ENCODE measurements at regions not wholly inside any gene's neighbourhood (a gene's known extent, or its start where the extent isn't known, plus 50 kb on each side); places are given as distances from the start of the nearest gene placed in this dataset.

GRCh38 chr6:115706324-115706723, 354.4 kb downstream of the FRK start:
- Histone ChIP-seq H3K27me3 (replicated peaks; ENCODE audit: insufficient read depth, low read depth, low read length, poor library complexity) (no peaks in the 10 kb centered on the region), H3K9me3 (ENCODE audit: low read depth, low read length, poor library complexity, severe bottlenecking) (peaks cover 6% of the 10 kb centered on the region), H3K36me3 (ENCODE audit: insufficient read depth, low read length, poor library complexity, severe bottlenecking) (no peaks in the 10 kb centered on the region), H3K4me1 (ENCODE audit: insufficient read depth, low read length, poor library complexity, severe bottlenecking) (no peaks in the 10 kb centered on the region), H3K27ac (ENCODE audit: low read depth, low read length, poor library complexity, severe bottlenecking) (no peak overlapping the region), H3K4me3 (ENCODE audit: low read depth, low read length, poor library complexity, severe bottlenecking) (no peak overlapping the region)
- POLR2A ChIA-PET (ENCODE audit: low non-redundant PET) = interaction anchor here (0.6 kb wide), 1 partner anchor 28 kb away, joined by 5 read pairs; no protein-coding TSS in a partner anchor
- no peak for DNase-seq (ENCODE audit: low spot score)
- BruUV-seq (replicated peaks) = no TSS peak
- intact Hi-C loops (cut with micrococcal nuclease; ENCODE audit: unreplicated experiment) = no loop called here
- TF ChIP-seq, protein P1, sequence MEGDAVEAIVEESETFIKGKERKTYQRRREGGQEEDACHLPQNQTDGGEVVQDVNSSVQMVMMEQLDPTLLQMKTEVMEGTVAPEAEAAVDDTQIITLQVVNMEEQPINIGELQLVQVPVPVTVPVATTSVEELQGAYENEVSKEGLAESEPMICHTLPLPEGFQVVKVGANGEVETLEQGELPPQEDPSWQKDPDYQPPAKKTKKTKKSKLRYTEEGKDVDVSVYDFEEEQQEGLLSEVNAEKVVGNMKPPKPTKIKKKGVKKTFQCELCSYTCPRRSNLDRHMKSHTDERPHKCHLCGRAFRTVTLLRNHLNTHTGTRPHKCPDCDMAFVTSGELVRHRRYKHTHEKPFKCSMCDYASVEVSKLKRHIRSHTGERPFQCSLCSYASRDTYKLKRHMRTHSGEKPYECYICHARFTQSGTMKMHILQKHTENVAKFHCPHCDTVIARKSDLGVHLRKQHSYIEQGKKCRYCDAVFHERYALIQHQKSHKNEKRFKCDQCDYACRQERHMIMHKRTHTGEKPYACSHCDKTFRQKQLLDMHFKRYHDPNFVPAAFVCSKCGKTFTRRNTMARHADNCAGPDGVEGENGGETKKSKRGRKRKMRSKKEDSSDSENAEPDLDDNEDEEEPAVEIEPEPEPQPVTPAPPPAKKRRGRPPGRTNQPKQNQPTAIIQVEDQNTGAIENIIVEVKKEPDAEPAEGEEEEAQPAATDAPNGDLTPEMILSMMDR (conservative IDR thresholded peaks at IDR 0.05; ENCODE audit: low read depth, low read length) = no peak
- no peak for TF ChIP-seq EZH2 (IDR thresholded peaks at IDR 0.05; ENCODE audit: borderline replicate concordance, low read depth, low read length, poor library complexity, severe bottlenecking)
- CTCF ChIA-PET = no interaction called here

- Histone ChIP-seq H3K27me3 (replicated peaks; ENCODE audit: insufficient read depth, low read depth, low read length, poor library complexity) (no peaks in the 10 kb centered on the region), H3K4me3 (ENCODE audit: low read depth, low read length, poor library complexity, severe bottlenecking) (no peak overlapping the region), H3K27ac (ENCODE audit: low read depth, low read length, poor library complexity, severe bottlenecking) (no peak overlapping the region), H3K4me1 (ENCODE audit: insufficient read depth, low read length, poor library complexity, severe bottlenecking) (no peaks in the 10 kb centered on the region), H3K36me3 (ENCODE audit: insufficient read depth, low read length, poor library complexity, severe bottlenecking) (no peaks in the 10 kb centered on the region), H3K9me3 (ENCODE audit: low read depth, low read length, poor library complexity, severe bottlenecking) (peaks cover 6% of the 10 kb centered on the region)
- CTCF ChIA-PET = no interaction called here
- POLR2A ChIA-PET (ENCODE audit: low non-redundant PET) = no interaction called here
- TF ChIP-seq, protein P1 (conservative IDR thresholded peaks at IDR 0.05; ENCODE audit: low read depth, low read length) = no peak
- TF ChIP-seq EZH2 (IDR thresholded peaks at IDR 0.05; ENCODE audit: borderline replicate concordance, low read depth, low read length, poor library complexity, severe bottlenecking) = no peak
- DNase-seq (ENCODE audit: low spot score) = no peak
- intact Hi-C loops (cut with micrococcal nuclease; ENCODE audit: unreplicated experiment) = no loop called here
- BruUV-seq (replicated peaks) = no TSS peak
Observed at GRCh38 chr6:115704028-115704427, 356.7 kb downstream of the FRK start.

- intact Hi-C loops (cut with micrococcal nuclease; ENCODE audit: unreplicated experiment) = no loop called here
- no peaks in the 10 kb centered on the region for H3K27me3 ChIP-seq (replicated peaks; ENCODE audit: insufficient read depth, low read depth, low read length, poor library complexity)
- CTCF ChIA-PET = no interaction called here
- no peak overlapping the region for H3K4me3 ChIP-seq (ENCODE audit: low read depth, low read length, poor library complexity, severe bottlenecking)
- no peaks in the 10 kb centered on the region for H3K4me1 ChIP-seq (ENCODE audit: insufficient read depth, low read length, poor library complexity, severe bottlenecking)
- no TSS peak for BruUV-seq (replicated peaks)
- H3K9me3 ChIP-seq (ENCODE audit: low read depth, low read length, poor library complexity, severe bottlenecking) = no peaks in the 10 kb centered on the region
- no peak for DNase-seq (ENCODE audit: low spot score)
- H3K27ac ChIP-seq (ENCODE audit: low read depth, low read length, poor library complexity, severe bottlenecking) = no peak overlapping the region
- POLR2A ChIA-PET (ENCODE audit: low non-redundant PET) = no interaction called here
- no peak for TF ChIP-seq EZH2 (IDR thresholded peaks at IDR 0.05; ENCODE audit: borderline replicate concordance, low read depth, low read length, poor library complexity, severe bottlenecking)
- TF ChIP-seq, protein P1 (conservative IDR thresholded peaks at IDR 0.05; ENCODE audit: low read depth, low read length) = no peak
- no peaks in the 10 kb centered on the region for H3K36me3 ChIP-seq (ENCODE audit: insufficient read depth, low read length, poor library complexity, severe bottlenecking)
Observed at GRCh38 chr6:115691433-115691832, 369.3 kb downstream of the FRK start.

Data from A673 (cell line).